SU-DHL-6 (cell line): ENCODE measurements at regions not wholly inside any gene's neighbourhood (a gene's known extent, or its start where the extent isn't known, plus 50 kb on each side); places are given as distances from the start of the nearest gene placed in this dataset.

Experiments
- EZH2phosphoT487 ChIP-seq: fragments of 200-600 bp; sonication (generic), shearing (Covaris generic); conservative IDR thresholded peaks from 2 replicates; pipeline ENCODE4 v1.6.1; 2018; ENCODE audit warnings: mild to moderate bottlenecking, antibody characterized with exemption, low read length, moderate library complexity, mixed read lengths
- TF ChIP-seq, protein P1 (sequence below): fragments of 200-600 bp; sonication (generic); IDR thresholded peaks from one replicate; pipeline ENCODE4 v1.5.1; 2017; ENCODE audit warnings: antibody characterized with exemption, mild to moderate bottlenecking, low read length, moderate library complexity; ENCODE audit not compliant: insufficient read depth, poor library complexity, severe bottlenecking

DNA sequence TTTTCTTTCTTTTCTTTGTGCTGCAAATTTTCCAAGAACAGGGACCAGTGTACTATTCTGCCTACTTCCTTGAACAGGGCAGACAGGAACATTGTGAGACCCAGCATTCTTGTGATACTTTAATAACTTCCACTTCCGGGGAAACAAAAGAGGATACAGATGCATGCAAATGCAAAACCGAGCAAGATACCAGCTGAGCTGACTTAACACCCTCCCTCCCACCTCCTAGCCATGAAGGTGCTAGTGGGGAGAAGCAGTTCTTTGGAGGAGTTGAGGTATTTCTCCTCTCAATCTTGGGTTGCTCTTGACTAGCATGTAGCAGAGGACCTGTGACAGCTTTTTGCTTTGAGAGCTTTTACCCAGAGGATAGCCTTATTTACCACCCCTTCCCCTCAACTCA, 111.2 kb downstream of the KLF5 start:
- TF ChIP-seq, protein P1, sequence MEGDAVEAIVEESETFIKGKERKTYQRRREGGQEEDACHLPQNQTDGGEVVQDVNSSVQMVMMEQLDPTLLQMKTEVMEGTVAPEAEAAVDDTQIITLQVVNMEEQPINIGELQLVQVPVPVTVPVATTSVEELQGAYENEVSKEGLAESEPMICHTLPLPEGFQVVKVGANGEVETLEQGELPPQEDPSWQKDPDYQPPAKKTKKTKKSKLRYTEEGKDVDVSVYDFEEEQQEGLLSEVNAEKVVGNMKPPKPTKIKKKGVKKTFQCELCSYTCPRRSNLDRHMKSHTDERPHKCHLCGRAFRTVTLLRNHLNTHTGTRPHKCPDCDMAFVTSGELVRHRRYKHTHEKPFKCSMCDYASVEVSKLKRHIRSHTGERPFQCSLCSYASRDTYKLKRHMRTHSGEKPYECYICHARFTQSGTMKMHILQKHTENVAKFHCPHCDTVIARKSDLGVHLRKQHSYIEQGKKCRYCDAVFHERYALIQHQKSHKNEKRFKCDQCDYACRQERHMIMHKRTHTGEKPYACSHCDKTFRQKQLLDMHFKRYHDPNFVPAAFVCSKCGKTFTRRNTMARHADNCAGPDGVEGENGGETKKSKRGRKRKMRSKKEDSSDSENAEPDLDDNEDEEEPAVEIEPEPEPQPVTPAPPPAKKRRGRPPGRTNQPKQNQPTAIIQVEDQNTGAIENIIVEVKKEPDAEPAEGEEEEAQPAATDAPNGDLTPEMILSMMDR = no peak
- no peak for TF ChIP-seq EZH2phosphoT487
